ENCODE measurements at regions not wholly inside any gene's neighbourhood (a gene's known extent, or its start where the extent isn't known, plus 50 kb on each side); places are given as distances from the start of the nearest gene placed in this dataset.
"Not testable (repeated sequence)": the region's sequence is repeated elsewhere in the genome, so short reads cannot be mapped to it uniquely, and the experiment has no call there.

DNA sequence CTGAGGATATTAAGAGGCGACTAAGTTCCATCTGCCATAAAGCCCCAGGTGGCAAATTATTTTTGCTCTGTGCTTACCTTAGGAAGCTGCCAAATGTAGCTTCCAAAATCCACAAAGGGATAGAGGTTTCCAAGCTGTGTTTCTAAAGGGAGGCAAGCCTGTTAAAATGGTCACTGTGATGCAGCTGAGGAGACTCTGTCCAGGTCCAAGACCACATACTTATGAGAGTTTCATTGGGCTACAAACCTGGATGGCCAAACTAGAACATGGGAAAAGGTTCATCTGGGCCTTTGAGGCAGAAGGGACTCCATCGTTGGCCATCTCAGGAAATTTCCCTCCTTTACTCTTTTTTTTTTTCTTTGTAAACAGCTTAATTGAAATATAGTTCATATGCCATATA, 306.9 kb upstream of the FGF13 start:
- no peak overlapping the region for H3K27ac ChIP-seq (replicated peaks)
- no peaks in the 10 kb centered on the region for H3K27me3 ChIP-seq (ENCODE audit: insufficient read depth, poor library complexity, severe bottlenecking)
- DNase-seq (ENCODE audit: low read depth in 1 of 2, low spot score in 1 of 2): no peak
- no peak overlapping the region for H3K4me3 ChIP-seq (replicated peaks; ENCODE audit: insufficient read depth, low read length)
- no peak for TF ChIP-seq POLR2AphosphoS5 (IDR thresholded peaks at IDR 0.05; ENCODE audit: low read depth)
- TF ChIP-seq, protein P1, sequence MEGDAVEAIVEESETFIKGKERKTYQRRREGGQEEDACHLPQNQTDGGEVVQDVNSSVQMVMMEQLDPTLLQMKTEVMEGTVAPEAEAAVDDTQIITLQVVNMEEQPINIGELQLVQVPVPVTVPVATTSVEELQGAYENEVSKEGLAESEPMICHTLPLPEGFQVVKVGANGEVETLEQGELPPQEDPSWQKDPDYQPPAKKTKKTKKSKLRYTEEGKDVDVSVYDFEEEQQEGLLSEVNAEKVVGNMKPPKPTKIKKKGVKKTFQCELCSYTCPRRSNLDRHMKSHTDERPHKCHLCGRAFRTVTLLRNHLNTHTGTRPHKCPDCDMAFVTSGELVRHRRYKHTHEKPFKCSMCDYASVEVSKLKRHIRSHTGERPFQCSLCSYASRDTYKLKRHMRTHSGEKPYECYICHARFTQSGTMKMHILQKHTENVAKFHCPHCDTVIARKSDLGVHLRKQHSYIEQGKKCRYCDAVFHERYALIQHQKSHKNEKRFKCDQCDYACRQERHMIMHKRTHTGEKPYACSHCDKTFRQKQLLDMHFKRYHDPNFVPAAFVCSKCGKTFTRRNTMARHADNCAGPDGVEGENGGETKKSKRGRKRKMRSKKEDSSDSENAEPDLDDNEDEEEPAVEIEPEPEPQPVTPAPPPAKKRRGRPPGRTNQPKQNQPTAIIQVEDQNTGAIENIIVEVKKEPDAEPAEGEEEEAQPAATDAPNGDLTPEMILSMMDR (IDR thresholded peaks at IDR 0.05; ENCODE audit: insufficient read depth, low read length): no peak
- TF ChIP-seq, protein P2, sequence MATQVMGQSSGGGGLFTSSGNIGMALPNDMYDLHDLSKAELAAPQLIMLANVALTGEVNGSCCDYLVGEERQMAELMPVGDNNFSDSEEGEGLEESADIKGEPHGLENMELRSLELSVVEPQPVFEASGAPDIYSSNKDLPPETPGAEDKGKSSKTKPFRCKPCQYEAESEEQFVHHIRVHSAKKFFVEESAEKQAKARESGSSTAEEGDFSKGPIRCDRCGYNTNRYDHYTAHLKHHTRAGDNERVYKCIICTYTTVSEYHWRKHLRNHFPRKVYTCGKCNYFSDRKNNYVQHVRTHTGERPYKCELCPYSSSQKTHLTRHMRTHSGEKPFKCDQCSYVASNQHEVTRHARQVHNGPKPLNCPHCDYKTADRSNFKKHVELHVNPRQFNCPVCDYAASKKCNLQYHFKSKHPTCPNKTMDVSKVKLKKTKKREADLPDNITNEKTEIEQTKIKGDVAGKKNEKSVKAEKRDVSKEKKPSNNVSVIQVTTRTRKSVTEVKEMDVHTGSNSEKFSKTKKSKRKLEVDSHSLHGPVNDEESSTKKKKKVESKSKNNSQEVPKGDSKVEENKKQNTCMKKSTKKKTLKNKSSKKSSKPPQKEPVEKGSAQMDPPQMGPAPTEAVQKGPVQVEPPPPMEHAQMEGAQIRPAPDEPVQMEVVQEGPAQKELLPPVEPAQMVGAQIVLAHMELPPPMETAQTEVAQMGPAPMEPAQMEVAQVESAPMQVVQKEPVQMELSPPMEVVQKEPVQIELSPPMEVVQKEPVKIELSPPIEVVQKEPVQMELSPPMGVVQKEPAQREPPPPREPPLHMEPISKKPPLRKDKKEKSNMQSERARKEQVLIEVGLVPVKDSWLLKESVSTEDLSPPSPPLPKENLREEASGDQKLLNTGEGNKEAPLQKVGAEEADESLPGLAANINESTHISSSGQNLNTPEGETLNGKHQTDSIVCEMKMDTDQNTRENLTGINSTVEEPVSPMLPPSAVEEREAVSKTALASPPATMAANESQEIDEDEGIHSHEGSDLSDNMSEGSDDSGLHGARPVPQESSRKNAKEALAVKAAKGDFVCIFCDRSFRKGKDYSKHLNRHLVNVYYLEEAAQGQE (IDR thresholded peaks at IDR 0.05; ENCODE audit: insufficient replicate concordance, low read depth): no peak

- Histone ChIP-seq H3K27ac (replicated peaks) (no peak overlapping the region), H3K27me3 (ENCODE audit: insufficient read depth, poor library complexity, severe bottlenecking) (no peaks in the 10 kb centered on the region), H3K4me3 (replicated peaks; ENCODE audit: insufficient read depth, low read length) (no peak overlapping the region)
- DNase-seq (ENCODE audit: low read depth in 1 of 2, low spot score in 1 of 2): no peak
- TF ChIP-seq GABPA (IDR thresholded peaks at IDR 0.05; ENCODE audit: low read depth): no peak
- TF ChIP-seq, protein P1 (IDR thresholded peaks at IDR 0.05; ENCODE audit: insufficient read depth, low read length): no peak
Measured at GRCh38 chrX:139015627-139016026, 304.1 kb upstream of the FGF13 start.

DNA sequence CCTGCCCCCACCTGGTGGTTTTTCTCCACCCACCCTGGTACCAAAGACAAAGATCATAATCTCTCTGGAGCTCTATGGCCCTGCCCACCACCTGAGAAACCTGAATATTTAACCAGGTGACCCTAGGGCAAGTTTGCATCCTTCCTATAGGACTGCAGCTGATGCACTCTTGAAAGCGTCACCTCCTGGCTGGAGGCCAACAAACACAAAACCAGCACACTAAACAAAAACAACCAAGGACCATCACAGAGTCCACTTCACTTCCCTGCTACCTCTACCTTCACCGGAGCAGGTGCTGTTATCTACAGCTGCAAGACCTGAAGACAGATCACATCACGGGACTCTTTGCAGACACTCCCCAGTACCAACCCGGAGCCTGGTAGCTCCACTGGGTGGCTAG, 296.7 kb upstream of the FGF13 start:
- H3K4me3 ChIP-seq (replicated peaks; ENCODE audit: insufficient read depth, low read length): no peak overlapping the region
- TF ChIP-seq SPI1 (IDR thresholded peaks at IDR 0.05; ENCODE audit: borderline replicate concordance, low read depth) (no peak), GABPA (IDR thresholded peaks at IDR 0.05; ENCODE audit: low read depth) (no peak), POLR2AphosphoS5 (IDR thresholded peaks at IDR 0.05; ENCODE audit: low read depth) (no peak)
- TF ChIP-seq, protein P1 (IDR thresholded peaks at IDR 0.05; ENCODE audit: insufficient read depth, low read length): no peak
- TF ChIP-seq, protein P2 (IDR thresholded peaks at IDR 0.05; ENCODE audit: insufficient replicate concordance, low read depth): no peak
- no peak overlapping the region for H3K27ac ChIP-seq (replicated peaks)
- H3K27me3 ChIP-seq (ENCODE audit: insufficient read depth, poor library complexity, severe bottlenecking): no peaks in the 10 kb centered on the region
- DNase-seq (ENCODE audit: low read depth in 1 of 2, low spot score in 1 of 2): no peak

DNA sequence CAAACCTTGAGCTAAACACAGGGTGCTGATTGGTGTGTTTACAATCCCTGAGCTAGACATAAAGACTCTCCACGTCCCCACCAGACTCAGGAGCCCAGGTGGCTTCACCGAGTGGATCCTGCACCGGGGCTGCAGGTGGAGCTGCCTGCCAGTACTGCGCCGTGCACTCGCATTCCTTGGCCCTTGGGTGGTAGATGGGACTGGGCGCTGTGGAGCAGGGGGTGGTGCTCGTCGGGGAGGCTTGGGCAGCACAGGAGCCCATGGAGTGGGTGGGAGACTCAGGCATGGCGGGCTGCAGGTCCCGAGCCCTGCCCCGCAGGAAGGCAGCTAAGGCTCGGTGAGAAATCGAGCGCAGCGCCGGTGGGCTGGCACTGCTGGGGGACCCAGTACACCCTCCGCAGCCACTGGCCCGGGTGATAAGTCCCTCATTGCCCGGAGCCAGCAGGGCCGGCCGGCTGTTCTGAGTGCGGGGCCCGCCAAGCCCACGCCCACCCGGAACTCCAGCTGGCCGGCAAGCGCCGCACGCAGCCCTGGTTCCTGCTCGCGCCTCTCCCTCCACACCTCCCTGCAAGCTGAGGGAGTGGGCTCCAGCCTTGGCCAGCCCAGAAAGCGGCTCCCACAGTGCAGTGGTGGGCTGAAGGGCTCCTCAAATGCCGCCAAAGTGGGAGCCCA, 292.5 kb upstream of the FGF13 start:
- H3K27me3 ChIP-seq (ENCODE audit: insufficient read depth, poor library complexity, severe bottlenecking); H3K27ac ChIP-seq (replicated peaks); DNase-seq (ENCODE audit: low read depth in 1 of 2, low spot score in 1 of 2); H3K4me3 ChIP-seq (replicated peaks; ENCODE audit: insufficient read depth, low read length): not testable (repeated sequence)

Measured in HL-60 (cell line).